ENCODE measurements at regions not wholly inside any gene's neighbourhood (a gene's known extent, or its start where the extent isn't known, plus 50 kb on each side); places are given as distances from the start of the nearest gene placed in this dataset.
A peak's percentile ranks its signal among the peaks of the same experiment; 100 is the strongest.
"Not testable (repeated sequence)": the region's sequence is repeated elsewhere in the genome, so short reads cannot be mapped to it uniquely, and the experiment has no call there.

DNA sequence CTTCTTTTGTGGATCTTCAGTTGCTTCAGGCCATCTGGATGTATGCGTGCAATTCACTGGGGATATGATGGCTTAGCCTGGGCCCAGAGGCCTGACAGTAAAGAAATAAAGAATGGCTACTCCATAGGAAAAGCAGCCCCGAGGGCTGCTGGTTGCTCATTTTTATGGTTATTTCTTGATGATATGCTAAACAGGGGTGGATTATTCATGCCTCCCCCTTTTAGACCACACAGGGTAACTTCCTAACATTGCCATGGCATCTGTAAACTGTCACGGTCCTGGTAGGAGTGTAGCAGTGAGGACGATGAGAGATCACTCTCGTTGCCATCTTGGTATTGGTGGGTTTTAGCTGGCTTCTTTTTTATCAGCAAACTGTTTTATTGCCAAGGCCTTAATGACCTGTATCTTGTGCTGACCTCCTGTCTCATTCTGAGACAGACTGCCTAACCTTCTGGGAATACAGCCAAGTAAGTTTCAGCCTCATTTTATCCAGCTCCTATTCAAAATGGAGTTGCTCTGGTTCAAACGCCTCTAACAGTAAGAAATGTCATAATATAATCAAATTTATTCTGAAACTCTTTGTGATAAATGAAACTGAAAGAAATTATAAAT lies 60.5 kb downstream of the DSEL start:
- H3K9me3 Mint-ChIP-seq = peaks cover 5% of the 10 kb centered on the region
- H3K27ac ChIP-seq = no peak overlapping the region
- H3K79me2 ChIP-seq (ENCODE audit: low read depth) = no peaks in the 10 kb centered on the region
- H3K9me3 ChIP-seq (ENCODE audit: low read depth) = no peaks in the 10 kb centered on the region
- H3K27me3 ChIP-seq = no peaks in the 10 kb centered on the region
- H3K4me2 ChIP-seq = no peak overlapping the region
- H3K9ac ChIP-seq = no peak overlapping the region
- H4K20me1 ChIP-seq (ENCODE audit: low read depth) = no peaks in the 10 kb centered on the region
- H3K36me3 Mint-ChIP-seq = no peaks in the 10 kb centered on the region
- no peaks in the 10 kb centered on the region for H3K4me1 ChIP-seq
- no peak for DNase-seq (ENCODE audit: low spot score)
- H3K27me3 Mint-ChIP-seq (ENCODE audit: insufficient read depth, low read depth) = peaks cover 3% of the 10 kb centered on the region
- H2AFZ ChIP-seq (replicated peaks) = peak overlapping the region; percentile 45
- no peak overlapping the region for H3K4me3 ChIP-seq
- H3F3A ChIP-seq (ENCODE audit: low read depth) = no peaks in the 10 kb centered on the region
- no peak overlapping the region for H3K27ac Mint-ChIP-seq
- peaks cover 4% of the 10 kb centered on the region for H3K4me1 Mint-ChIP-seq
- no peaks in the 10 kb centered on the region for H3K36me3 ChIP-seq
- H3K4me3 Mint-ChIP-seq = no peak overlapping the region
- TF ChIP-seq CTCF (IDR thresholded peaks at IDR 0.05) (no peak), EZH2 (IDR thresholded peaks at IDR 0.05) (no peak)

DNA sequence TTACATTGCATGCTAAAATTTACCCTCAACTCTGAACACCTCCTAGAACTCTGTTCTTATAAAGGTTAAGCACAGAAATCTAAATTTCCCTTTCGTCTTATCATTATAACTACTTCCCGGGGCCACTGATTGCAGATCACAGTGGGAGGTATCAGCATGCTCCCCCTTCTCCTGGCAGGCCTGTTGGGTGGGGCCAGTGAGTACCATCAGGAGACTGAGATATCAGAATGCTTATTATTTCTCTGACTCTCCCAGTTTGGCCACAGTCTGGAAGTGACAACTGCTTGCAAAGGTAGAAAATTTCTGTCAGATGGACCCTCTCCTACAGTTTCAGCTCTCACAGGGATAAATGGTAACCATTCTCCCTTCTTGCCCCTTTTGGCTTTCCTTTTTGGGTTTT lies 62.6 kb downstream of the DSEL start:
- Histone ChIP-seq H3K9ac (no peak overlapping the region), H3K9me3 (ENCODE audit: low read depth) (no peaks in the 10 kb centered on the region), H3K4me1 (no peaks in the 10 kb centered on the region), H3K27me3 (no peaks in the 10 kb centered on the region), H3K79me2 (ENCODE audit: low read depth) (no peaks in the 10 kb centered on the region), H3K27ac (no peak overlapping the region), H3K4me2 (no peak overlapping the region), H4K20me1 (ENCODE audit: low read depth) (no peaks in the 10 kb centered on the region), H3K36me3 (no peaks in the 10 kb centered on the region), H3K4me3 (no peak overlapping the region), H3F3A (ENCODE audit: low read depth) (no peaks in the 10 kb centered on the region), H2AFZ (replicated peaks) (peak overlapping the region; percentile 23)
- no peak for DNase-seq (ENCODE audit: low spot score)
- Mint-ChIP-seq H3K9me3 (peaks cover 11% of the 10 kb centered on the region), H3K4me1 (peaks cover 4% of the 10 kb centered on the region), H3K4me3 (no peak overlapping the region), H3K36me3 (no peaks in the 10 kb centered on the region), H3K27me3 (ENCODE audit: insufficient read depth, low read depth) (peaks cover 5% of the 10 kb centered on the region), H3K27ac (no peak overlapping the region)
- no peak for TF ChIP-seq EZH2phosphoT487 (IDR thresholded peaks at IDR 0.05)
- TF ChIP-seq EZH2 (IDR thresholded peaks at IDR 0.05) = no peak
- TF ChIP-seq CTCF (IDR thresholded peaks at IDR 0.05) = no peak

GRCh38 chr18:67451960-67452359 lies 64.6 kb downstream of the DSEL start:
- no peak overlapping the region for H3K4me2 ChIP-seq
- no peak for TF ChIP-seq EZH2phosphoT487 (IDR thresholded peaks at IDR 0.05)
- no peak for TF ChIP-seq CTCF (IDR thresholded peaks at IDR 0.05)
- TF ChIP-seq EZH2 (IDR thresholded peaks at IDR 0.05) = no peak

GRCh38 chr18:67451101-67451500 lies 65.4 kb downstream of the DSEL start:
- H2AFZ ChIP-seq (replicated peaks) = not testable (repeated sequence)

More at GRCh38 chr18:67451960-67452359, 64.6 kb downstream of the DSEL start:
- H3K36me3 ChIP-seq = no peaks in the 10 kb centered on the region
- no peak overlapping the region for H3K4me3 ChIP-seq
- H3K27me3 ChIP-seq = no peaks in the 10 kb centered on the region
- H3F3A ChIP-seq (ENCODE audit: low read depth) = no peaks in the 10 kb centered on the region
- no peak overlapping the region for H3K27ac ChIP-seq
- Mint-ChIP-seq H3K27me3 (ENCODE audit: insufficient read depth, low read depth) (peaks cover 5% of the 10 kb centered on the region), H3K36me3 (no peaks in the 10 kb centered on the region), H3K4me1 (peaks cover 4% of the 10 kb centered on the region), H3K27ac (no peak overlapping the region), H3K9me3 (peaks cover 15% of the 10 kb centered on the region), H3K4me3 (no peak overlapping the region)
- H3K9ac ChIP-seq = no peak overlapping the region
- H2AFZ ChIP-seq (replicated peaks) = no peak overlapping the region
- H3K4me1 ChIP-seq = no peaks in the 10 kb centered on the region
- no peaks in the 10 kb centered on the region for H4K20me1 ChIP-seq (ENCODE audit: low read depth)
- no peaks in the 10 kb centered on the region for H3K9me3 ChIP-seq (ENCODE audit: low read depth)
- no peak for DNase-seq (ENCODE audit: low spot score)
- no peaks in the 10 kb centered on the region for H3K79me2 ChIP-seq (ENCODE audit: low read depth)

More at GRCh38 chr18:67451101-67451500, 65.4 kb downstream of the DSEL start:
- H3K4me1 ChIP-seq; H3K4me2 ChIP-seq; H3K27ac Mint-ChIP-seq; H3K36me3 ChIP-seq; H3F3A ChIP-seq (ENCODE audit: low read depth); H3K27me3 Mint-ChIP-seq (ENCODE audit: insufficient read depth, low read depth); DNase-seq (ENCODE audit: low spot score); H3K79me2 ChIP-seq (ENCODE audit: low read depth); H3K27me3 ChIP-seq; H4K20me1 ChIP-seq (ENCODE audit: low read depth); H3K27ac ChIP-seq; H3K4me1 Mint-ChIP-seq; H3K9ac ChIP-seq; H3K9me3 ChIP-seq (ENCODE audit: low read depth); H3K4me3 ChIP-seq; H3K4me3 Mint-ChIP-seq; H3K36me3 Mint-ChIP-seq: not testable (repeated sequence)
- peaks cover 15% of the 10 kb centered on the region for H3K9me3 Mint-ChIP-seq
